OCI-LY3 (cell line): ENCODE measurements at regions not wholly inside any gene's neighbourhood (a gene's known extent, or its start where the extent isn't known, plus 50 kb on each side); places are given as distances from the start of the nearest gene placed in this dataset.

Experiments
- H2AFZ ChIP-seq: fragments of 200-600, 300-600 bp; shearing (Covaris generic); 2 replicates; pipeline ENCODE4 v1.6.0; 2014; ENCODE audit warnings: antibody characterized with exemption, low read depth, low read length
- H3K27ac ChIP-seq: fragments of 200-600, 300-600 bp; sonication (generic); 2 replicates; pipeline ENCODE4 v1.5.1; 2014; ENCODE audit warnings: mild to moderate bottlenecking, low read length, moderate library complexity, mixed read lengths
- H3K27me3 ChIP-seq: fragments of 200-600, 300-600 bp; sonication (generic); 2 replicates; pipeline ENCODE4 v1.6.1; 2014; ENCODE audit warnings: low read depth, low read length, mixed read lengths
- H3K36me3 ChIP-seq: fragments of 200-600, 300-600 bp; sonication (generic); replicated peaks from 2 replicates; pipeline ENCODE3; 2014; ENCODE audit warnings: low read depth, low read length, mixed read lengths
- H3K4me1 ChIP-seq: fragments of 300-600, 200-600 bp; sonication (generic); 2 replicates; pipeline ENCODE4 v1.6.1; 2014; ENCODE audit warnings: low read length, mixed read lengths
- H3K4me2 ChIP-seq: fragments of 200-600, 300-600 bp; sonication (generic); 2 replicates; pipeline ENCODE4 v1.6.1; 2014; ENCODE audit warnings: low read length, mixed read lengths
- H3K4me3 ChIP-seq: fragments of 300-600, 200-600 bp; sonication (generic); 2 replicates; pipeline ENCODE4 v1.5.1; 2014; ENCODE audit warnings: antibody characterized with exemption, mild to moderate bottlenecking, low read length, moderate library complexity
- H3K79me2 ChIP-seq: fragments of 300-600, 200-600 bp; shearing (Covaris generic); 2 replicates; pipeline ENCODE4 v1.6.1; 2014; ENCODE audit warnings: mild to moderate bottlenecking, low read length, mixed read lengths
- H3K9ac ChIP-seq: fragments of 300-600, 200-600 bp; shearing (Covaris generic); 2 replicates; pipeline ENCODE4 v1.6.0; 2014; ENCODE audit warnings: mild to moderate bottlenecking, low read length, moderate library complexity
- H3K9me3 ChIP-seq: fragments of 200-600, 300-600 bp; shearing (Covaris generic); 2 replicates; pipeline ENCODE4 v1.6.1; 2014; ENCODE audit warnings: low read length, mixed read lengths; ENCODE audit not compliant: insufficient read depth
- H4K20me1 ChIP-seq: fragments of 200-600, 300-600 bp; sonication (generic); 2 replicates; pipeline ENCODE4 v1.6.1; 2016; ENCODE audit warnings: low read length, mixed read lengths; ENCODE audit not compliant: insufficient read depth
- EZH2phosphoT487 ChIP-seq: fragments of 200-600 bp; shearing (Covaris generic); IDR thresholded peaks from 2 replicates; pipeline ENCODE4 v1.6.1; 2018; ENCODE audit warnings: antibody characterized with exemption, mixed run types, low read depth
- TF ChIP-seq, protein P1 (sequence below): fragments of 200-600, 300-600 bp; sonication (generic); IDR thresholded peaks from 2 replicates; pipeline ENCODE4 v1.5.1; 2014; ENCODE audit warnings: antibody characterized with exemption, low read length, low read depth

- Histone ChIP-seq H3K27ac (no peak overlapping the region), H3K4me3 (no peak overlapping the region), H3K27me3 (no peaks in the 10 kb centered on the region), H3K9me3 (no peaks in the 10 kb centered on the region), H2AFZ (no peak overlapping the region), H3K9ac (no peak overlapping the region), H3K4me1 (no peaks in the 10 kb centered on the region), H3K79me2 (no peaks in the 10 kb centered on the region), H3K36me3 (no peaks in the 10 kb centered on the region), H4K20me1 (no peaks in the 10 kb centered on the region), H3K4me2 (no peak overlapping the region)
- TF ChIP-seq, protein P1, sequence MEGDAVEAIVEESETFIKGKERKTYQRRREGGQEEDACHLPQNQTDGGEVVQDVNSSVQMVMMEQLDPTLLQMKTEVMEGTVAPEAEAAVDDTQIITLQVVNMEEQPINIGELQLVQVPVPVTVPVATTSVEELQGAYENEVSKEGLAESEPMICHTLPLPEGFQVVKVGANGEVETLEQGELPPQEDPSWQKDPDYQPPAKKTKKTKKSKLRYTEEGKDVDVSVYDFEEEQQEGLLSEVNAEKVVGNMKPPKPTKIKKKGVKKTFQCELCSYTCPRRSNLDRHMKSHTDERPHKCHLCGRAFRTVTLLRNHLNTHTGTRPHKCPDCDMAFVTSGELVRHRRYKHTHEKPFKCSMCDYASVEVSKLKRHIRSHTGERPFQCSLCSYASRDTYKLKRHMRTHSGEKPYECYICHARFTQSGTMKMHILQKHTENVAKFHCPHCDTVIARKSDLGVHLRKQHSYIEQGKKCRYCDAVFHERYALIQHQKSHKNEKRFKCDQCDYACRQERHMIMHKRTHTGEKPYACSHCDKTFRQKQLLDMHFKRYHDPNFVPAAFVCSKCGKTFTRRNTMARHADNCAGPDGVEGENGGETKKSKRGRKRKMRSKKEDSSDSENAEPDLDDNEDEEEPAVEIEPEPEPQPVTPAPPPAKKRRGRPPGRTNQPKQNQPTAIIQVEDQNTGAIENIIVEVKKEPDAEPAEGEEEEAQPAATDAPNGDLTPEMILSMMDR: no peak
- TF ChIP-seq EZH2phosphoT487: no peak
Measured at GRCh38 chr6:51163843-51164529, 345.3 kb downstream of the TFAP2B start.

GRCh38 chr6:51166914-51167313 is 348.2 kb downstream of the TFAP2B start:
- Histone ChIP-seq H3K9me3 (no peaks in the 10 kb centered on the region), H3K4me2 (no peak overlapping the region), H3K9ac (no peak overlapping the region), H3K27me3 (no peaks in the 10 kb centered on the region), H3K27ac (no peak overlapping the region), H3K79me2 (no peaks in the 10 kb centered on the region), H2AFZ (no peak overlapping the region), H4K20me1 (no peaks in the 10 kb centered on the region), H3K4me3 (no peak overlapping the region), H3K36me3 (no peaks in the 10 kb centered on the region), H3K4me1 (no peaks in the 10 kb centered on the region)
- TF ChIP-seq, protein P1: no peak
- TF ChIP-seq EZH2phosphoT487: no peak

- Histone ChIP-seq H3K27me3 (no peaks in the 10 kb centered on the region), H4K20me1 (no peaks in the 10 kb centered on the region), H3K4me3 (no peak overlapping the region), H3K4me1 (no peaks in the 10 kb centered on the region), H3K9ac (no peak overlapping the region), H2AFZ (no peak overlapping the region), H3K79me2 (no peaks in the 10 kb centered on the region), H3K9me3 (no peaks in the 10 kb centered on the region), H3K27ac (no peak overlapping the region), H3K36me3 (no peaks in the 10 kb centered on the region), H3K4me2 (no peak overlapping the region)
- TF ChIP-seq, protein P1: no peak
- TF ChIP-seq EZH2phosphoT487: no peak
Measured at GRCh38 chr6:51167468-51167867, 348.8 kb downstream of the TFAP2B start.

DNA sequence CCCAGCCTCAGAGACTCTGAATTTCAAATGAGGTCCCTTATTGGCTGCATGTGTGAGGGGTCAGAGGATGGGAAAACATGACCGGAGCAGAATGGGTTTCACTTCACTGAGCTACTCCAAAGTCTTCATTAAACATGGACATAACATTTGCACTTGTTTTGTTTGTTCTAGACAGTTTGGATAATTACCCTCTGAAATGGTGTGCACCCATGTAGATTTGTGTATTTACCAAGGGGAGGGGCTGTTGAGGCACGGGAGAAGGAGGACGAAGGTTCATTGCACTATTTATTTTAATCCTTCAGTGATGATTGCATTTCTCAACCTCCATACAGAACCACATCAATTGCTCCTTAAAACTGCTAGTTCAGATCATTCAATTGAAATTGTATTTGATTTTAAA is 364.2 kb downstream of the TFAP2B start:
- Histone ChIP-seq H3K4me1 (no peaks in the 10 kb centered on the region), H3K79me2 (no peaks in the 10 kb centered on the region), H4K20me1 (no peaks in the 10 kb centered on the region), H2AFZ (no peak overlapping the region), H3K9me3 (no peaks in the 10 kb centered on the region), H3K36me3 (no peaks in the 10 kb centered on the region), H3K4me3 (no peak overlapping the region), H3K9ac (no peak overlapping the region), H3K27ac (no peak overlapping the region), H3K4me2 (no peak overlapping the region), H3K27me3 (no peaks in the 10 kb centered on the region)
- TF ChIP-seq EZH2phosphoT487: no peak
- TF ChIP-seq, protein P1: no peak
